K562 (cell line): ENCODE measurements at regions not wholly inside any gene's neighbourhood (a gene's known extent, or its start where the extent isn't known, plus 50 kb on each side); places are given as distances from the start of the nearest gene placed in this dataset.

Experiments used
- ATAC-seq: fragments of 200-7000 bp; cut with Tn5 transposase; 3 replicates; pipeline ENCODE4 v1.9.1; 2020; ENCODE audit warnings: moderate library complexity
- BruUV-seq: library from RNA; stranded (reverse); fragments of 400-500 nt; replicated peaks from 2 replicates; lab custom pipeline; 2021; lab: Mats Ljungman, UMichigan
- CTCF ChIA-PET: fragments of 300-600 bp; formaldehyde crosslinking; extraction: SDS; loops from one replicate; lab custom pipeline; 2021; ENCODE audit warnings: low intra/inter-chr PET ratio; lab: Yijun Ruan, JAX
- POLR2A ChIA-PET: fragments of 300-600, 350-650 bp; sonication (Branson Sonifier 250); formaldehyde crosslinking; extraction: SDS; loops from one replicate; lab custom pipeline; 2021; ENCODE audit warnings: antibody characterized with exemption, inconsistent platforms; lab: Yijun Ruan, JAX
- DNase-seq, 4 experiments: peaks; one replicate each; pipeline versions ENCODE4 v3.0.0 to v3.0.0-alpha.2; 2011 to 2018; ENCODE audit warnings: low spot score in 3 of 4, mixed read lengths in 3 of 4; ENCODE audit errors: extremely low read depth in 1 of 4
- FAIRE-seq: peaks from 2 replicates; lab custom pipeline; 2011; peaks lifted over from hg19 to GRCh38; lab: Jason Lieb, UNC
- H2AFZ ChIP-seq: 2 replicates; pipeline ENCODE4 v1.6.0; 2011; ENCODE audit warnings: low read depth, low read length, control low read depth, inconsistent platforms
- H3K27ac ChIP-seq: fragments of 200-600 bp; 3 replicates; pipeline ENCODE4 v1.8.0; 2011; ENCODE audit warnings: low read depth, mild to moderate bottlenecking, control low read depth, inconsistent platforms, low read length, moderate library complexity, mixed read lengths; ENCODE audit errors: extremely low read depth
- H3K27me3 ChIP-seq, 2 experiments: fragments of 300-600 bp in 1 of 2; 2 replicates in 1 of 2; 3 replicates in 1 of 2; pipeline versions ENCODE4 v1.6.0 to v1.8.0; 2011; ENCODE audit warnings: inconsistent platforms in 2 of 2, low read length in 2 of 2, mild to moderate bottlenecking in 1 of 2, mixed read lengths in 1 of 2, moderate library complexity in 1 of 2; ENCODE audit not compliant: control insufficient read depth in 2 of 2, insufficient read depth in 2 of 2
- H3K36me3 ChIP-seq: fragments of 300-600 bp; 3 replicates; pipeline ENCODE4 v1.8.0; 2011; ENCODE audit warnings: mild to moderate bottlenecking, low read length, inconsistent platforms; ENCODE audit not compliant: control insufficient read depth, insufficient read depth
- H3K4me1 ChIP-seq, 2 experiments: fragments of 200-600 bp in 1 of 2; replicated peaks in 1 of 2; 2 replicates in 1 of 2; 3 replicates in 1 of 2; pipeline versions ENCODE4 v1.5.1 to v1.8.0; 2011; ENCODE audit warnings: inconsistent platforms in 2 of 2, low read length in 2 of 2, mild to moderate bottlenecking in 1 of 2, mixed read lengths in 1 of 2, moderate library complexity in 1 of 2; ENCODE audit not compliant: control insufficient read depth in 2 of 2, insufficient read depth in 2 of 2
- H3K4me2 ChIP-seq: 2 replicates; pipeline ENCODE4 v1.6.1; 2011; ENCODE audit warnings: low read length, control low read depth, inconsistent platforms, mixed read lengths; ENCODE audit not compliant: insufficient read depth
- H3K4me3 ChIP-seq: fragments of 200-600 bp; sonication (generic), shearing (Covaris generic); 2 replicates; pipeline ENCODE4 v1.5.1; 2016; ENCODE audit warnings: control low read depth, inconsistent platforms
- H3K79me2 ChIP-seq: fragments of 200-600 bp; 3 replicates; pipeline ENCODE4 v1.8.0; 2011; ENCODE audit warnings: low read length, inconsistent platforms; ENCODE audit not compliant: control insufficient read depth, insufficient read depth
- H3K9ac ChIP-seq, 2 experiments: 2 replicates each; pipeline versions ENCODE4 v1.6.0 to v1.6.1; 2011; ENCODE audit warnings: low read depth in 2 of 2, low read length in 2 of 2, control low read depth in 1 of 2, inconsistent platforms in 1 of 2, mild to moderate bottlenecking in 1 of 2, mixed read lengths in 1 of 2; ENCODE audit not compliant: insufficient read depth in 1 of 2
- H3K9me1 ChIP-seq: one replicate; pipeline ENCODE4 v1.6.0; 2011; ENCODE audit warnings: inconsistent platforms, mild to moderate bottlenecking, low read length, moderate library complexity; ENCODE audit not compliant: control insufficient read depth, insufficient read depth
- H3K9me3 ChIP-seq: replicated peaks from 2 replicates; pipeline ENCODE4 v1.5.1; 2011; ENCODE audit warnings: low read depth, low read length, inconsistent platforms; ENCODE audit not compliant: control insufficient read depth, insufficient read depth
- H4K20me1 ChIP-seq: replicated peaks from 2 replicates; pipeline ENCODE4 v1.6.1; 2011; ENCODE audit warnings: low read length, inconsistent platforms, mixed read lengths; ENCODE audit not compliant: control insufficient read depth, insufficient read depth
- FOXK1 ChIP-seq: sonication (generic); formaldehyde crosslinking; IDR thresholded peaks from 2 replicates; pipeline ENCODE4 v1.8.0; 2022; ENCODE audit warnings: missing genetic modification reagents, mild to moderate bottlenecking, borderline replicate concordance
- HEY1 ChIP-seq: fragments of 250-450 bp; sonication (Bioruptor Pico); IDR thresholded peaks from 2 replicates; pipeline ENCODE4 v1.5.0; 2020; ENCODE audit warnings: mild to moderate bottlenecking, moderate library complexity, borderline replicate concordance
- HMBOX1 ChIP-seq: sonication (generic); IDR thresholded peaks from 2 replicates; pipeline ENCODE4 v1.6.1; 2016
- KLF1 ChIP-seq: fragments of 450-650 bp; IDR thresholded peaks from 2 replicates; pipeline ENCODE4 v1.6.1; 2016; ENCODE audit warnings: missing genetic modification characterization, missing compliant biosample characterization
- KLF6 ChIP-seq: fragments of 250-450 bp; sonication (Bioruptor Pico); IDR thresholded peaks from 2 replicates; pipeline ENCODE4 v1.4.0; 2020; ENCODE audit warnings: mild to moderate bottlenecking, moderate library complexity, borderline replicate concordance
- L3MBTL2 ChIP-seq: fragments of 450-650 bp; IDR thresholded peaks from 2 replicates; pipeline ENCODE4 v1.6.1; 2016; ENCODE audit warnings: mild to moderate bottlenecking, moderate library complexity
- MCM5 ChIP-seq: fragments of 450-650 bp; IDR thresholded peaks from 2 replicates; pipeline ENCODE4 v1.6.1; 2016; ENCODE audit warnings: low read depth
- MNT ChIP-seq, 2 experiments: fragments of 450-650 bp; conservative IDR thresholded peaks; 2 replicates each; pipeline ENCODE4 v1.6.1; 2017; ENCODE audit warnings: mild to moderate bottlenecking in 2 of 2, moderate library complexity in 2 of 2
- NELFE ChIP-seq: IDR thresholded peaks from 2 replicates; pipeline ENCODE4 v1.6.1; 2011; ENCODE audit warnings: mild to moderate bottlenecking; ENCODE audit not compliant: insufficient read depth, insufficient read length
- NRF1 ChIP-seq, 2 experiments: fragments of 450-650 bp; IDR thresholded peaks in 1 of 2; conservative IDR thresholded peaks in 1 of 2; 2 replicates each; pipeline ENCODE4 v1.6.1; 2014; ENCODE audit warnings: mild to moderate bottlenecking in 2 of 2
- SIN3B ChIP-seq: fragments of 450-650 bp; IDR thresholded peaks from 2 replicates; pipeline ENCODE4 v1.6.1; 2017; ENCODE audit warnings: low read depth, mild to moderate bottlenecking, moderate library complexity
- SNIP1 ChIP-seq: fragments of 450-650 bp; IDR thresholded peaks from 2 replicates; pipeline ENCODE4 v1.7.1; 2017; ENCODE audit warnings: low read depth, mild to moderate bottlenecking
- ZNF785 ChIP-seq: fragments of 250-450 bp; sonication (Bioruptor Pico); IDR thresholded peaks from 2 replicates; pipeline ENCODE4 v1.4.0; 2020; ENCODE audit warnings: mild to moderate bottlenecking
- WGBS: fragments of 100-300 bp; shearing (Covaris generic); methylation state at CpG from one replicate; pipeline ENCODE4 v1.1.6; 2016; ENCODE audit warnings: low coverage, mixed read lengths; ENCODE audit not compliant: insufficient coverage; ENCODE audit errors: missing lambda C conversion rate; 5-methylcytosine and 5-hydroxymethylcytosine counted together
- in situ Hi-C: fragments of 300-500 bp; cut with MboI; formaldehyde crosslinking; loops from 4 replicates; pipeline ENCODE4 v1.15.0; 2018; ENCODE audit warnings: inconsistent platforms, mixed read lengths
- intact Hi-C: fragments of 100-400 bp; cut with micrococcal nuclease; formaldehyde crosslinking; loops from 2 replicates; pipeline ENCODE4 v1.14.2; 2022
- TF ChIP-seq, protein P1 (sequence below): sonication (generic); formaldehyde crosslinking; IDR thresholded peaks from 2 replicates; pipeline ENCODE4 v1.8.1; 2023; ENCODE audit warnings: mild to moderate bottlenecking, missing genetic modification reagents
- TF ChIP-seq, protein P2 (sequence below): IDR thresholded peaks from 2 replicates; pipeline ENCODE4 v1.6.1; 2016; ENCODE audit warnings: missing genetic modification characterization, missing compliant biosample characterization

GRCh38 chr20:4086771-4087687 lies 61.6 kb upstream of the SMOX start:
- in situ Hi-C loops: no loop called here
- Histone ChIP-seq H3K27me3 (no peaks in the 10 kb centered on the region), H3K79me2 (0 out of 3 replicates have a peak, but pooled peaks cover 8% of the 10 kb centered on the region), H3K4me3 (no peak overlapping the region), H3K27ac (no peak overlapping the region), H4K20me1 (no peaks in the 10 kb centered on the region), H3K4me1 (peaks cover 32 to 51% of the 10 kb centered on the region in 2 experiments), H3K9ac (no peak overlapping the region), H2AFZ (peak overlapping the region; percentile 83; the same call in 1 of the 2 replicates), H3K36me3 (no peaks in the 10 kb centered on the region), H3K9me1 (no peaks in the 10 kb centered on the region), H3K9me3 (no peaks in the 10 kb centered on the region), H3K4me2 (peak overlapping the region; percentile 3; the same call in 1 of the 2 replicates)
- ATAC-seq (no peak), DNase-seq (no peak), FAIRE-seq (peak; percentile 58)
- ChIA-PET POLR2A (interaction anchor here (0.6 to 1.1 kb wide), 2 partner anchors 18 to 159 kb away, joined by 3 to 4 read pairs; no protein-coding TSS in a partner anchor), CTCF (no interaction called here)
- intact Hi-C loops: no loop called here
- BruUV-seq: no TSS peak
- 29% methylated on average over 12 of the region's 13 CpGs for WGBS
- TF ChIP-seq NELFE: no peak
- peak; percentile 65 for TF ChIP-seq HMBOX1
- TF ChIP-seq SNIP1: no peak
- TF ChIP-seq MCM5: no peak
- TF ChIP-seq, protein P1, sequence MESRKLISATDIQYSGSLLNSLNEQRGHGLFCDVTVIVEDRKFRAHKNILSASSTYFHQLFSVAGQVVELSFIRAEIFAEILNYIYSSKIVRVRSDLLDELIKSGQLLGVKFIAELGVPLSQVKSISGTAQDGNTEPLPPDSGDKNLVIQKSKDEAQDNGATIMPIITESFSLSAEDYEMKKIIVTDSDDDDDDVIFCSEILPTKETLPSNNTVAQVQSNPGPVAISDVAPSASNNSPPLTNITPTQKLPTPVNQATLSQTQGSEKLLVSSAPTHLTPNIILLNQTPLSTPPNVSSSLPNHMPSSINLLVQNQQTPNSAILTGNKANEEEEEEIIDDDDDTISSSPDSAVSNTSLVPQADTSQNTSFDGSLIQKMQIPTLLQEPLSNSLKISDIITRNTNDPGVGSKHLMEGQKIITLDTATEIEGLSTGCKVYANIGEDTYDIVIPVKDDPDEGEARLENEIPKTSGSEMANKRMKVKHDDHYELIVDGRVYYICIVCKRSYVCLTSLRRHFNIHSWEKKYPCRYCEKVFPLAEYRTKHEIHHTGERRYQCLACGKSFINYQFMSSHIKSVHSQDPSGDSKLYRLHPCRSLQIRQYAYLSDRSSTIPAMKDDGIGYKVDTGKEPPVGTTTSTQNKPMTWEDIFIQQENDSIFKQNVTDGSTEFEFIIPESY (CRISPR knock-in tag): peak; percentile 75
- TF ChIP-seq NRF1 (conservative IDR thresholded peaks at IDR 0.05 in 1 of 2, IDR thresholded peaks at IDR 0.05 in 1 of 2): peak; percentile 52 to 67
- TF ChIP-seq L3MBTL2: 0 out of 2 replicates have a peak, but pooled peaks have one; percentile 15
- TF ChIP-seq ZNF785 (CRISPR knock-in tag): no peak
- TF ChIP-seq KLF1: no peak
- TF ChIP-seq MNT (conservative IDR thresholded peaks at IDR 0.05): peak in 1 of 2 experiments; percentile 42; a peak in 1 of 4 replicates
- no peak for TF ChIP-seq KLF6 (CRISPR knock-in tag)
- no peak for TF ChIP-seq SIN3B
- TF ChIP-seq, protein P2, sequence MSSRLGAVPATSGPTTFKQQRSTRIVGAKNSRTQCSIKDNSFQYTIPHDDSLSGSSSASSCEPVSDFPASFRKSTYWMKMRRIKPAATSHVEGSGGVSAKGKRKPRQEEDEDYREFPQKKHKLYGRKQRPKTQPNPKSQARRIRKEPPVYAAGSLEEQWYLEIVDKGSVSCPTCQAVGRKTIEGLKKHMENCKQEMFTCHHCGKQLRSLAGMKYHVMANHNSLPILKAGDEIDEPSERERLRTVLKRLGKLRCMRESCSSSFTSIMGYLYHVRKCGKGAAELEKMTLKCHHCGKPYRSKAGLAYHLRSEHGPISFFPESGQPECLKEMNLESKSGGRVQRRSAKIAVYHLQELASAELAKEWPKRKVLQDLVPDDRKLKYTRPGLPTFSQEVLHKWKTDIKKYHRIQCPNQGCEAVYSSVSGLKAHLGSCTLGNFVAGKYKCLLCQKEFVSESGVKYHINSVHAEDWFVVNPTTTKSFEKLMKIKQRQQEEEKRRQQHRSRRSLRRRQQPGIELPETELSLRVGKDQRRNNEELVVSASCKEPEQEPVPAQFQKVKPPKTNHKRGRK (tag): no peak
- TF ChIP-seq FOXK1 (CRISPR knock-in tag): no peak
- TF ChIP-seq HEY1 (CRISPR knock-in tag): no peak
